ENCODE measurements at regions not wholly inside any gene's neighbourhood (a gene's known extent, or its start where the extent isn't known, plus 50 kb on each side); places are given as distances from the start of the nearest gene placed in this dataset.

DNA sequence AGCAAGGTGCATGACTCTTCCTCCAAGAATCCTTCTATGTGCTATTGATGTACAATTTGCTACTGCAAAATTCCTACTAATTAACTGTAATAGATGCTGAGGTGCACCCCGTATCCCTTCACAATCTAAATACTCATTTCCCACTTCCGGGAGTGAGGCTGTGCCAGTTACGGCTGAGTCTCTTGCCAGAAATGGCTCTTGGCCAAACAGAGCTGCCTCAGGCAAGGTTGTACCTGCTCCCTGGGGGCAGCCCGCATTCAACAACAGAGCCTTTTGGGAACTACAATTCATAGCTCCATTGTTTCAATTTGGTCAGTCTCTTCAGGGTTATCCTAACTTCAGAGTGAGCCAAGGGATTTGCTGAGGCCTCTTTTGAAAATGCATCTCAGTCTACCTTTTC lies 789.8 kb upstream of the MAP3K7 start:
- H2BK12ac ChIP-seq (ENCODE audit: low read depth, low read length) = no peak overlapping the region
- no peaks in the 10 kb centered on the region for H3K79me1 ChIP-seq (ENCODE audit: low read depth, low read length)
- H3K56ac ChIP-seq (replicated peaks; ENCODE audit: insufficient read length, low read depth, low read length) = no peak overlapping the region
- H2BK20ac ChIP-seq (ENCODE audit: low read length) = no peak overlapping the region
- H3K4me3 ChIP-seq (ENCODE audit: extremely low read depth in 1 of 4, insufficient read depth in 2 of 4, low read depth in 3 of 4, low read length in 4 of 4) = no peak overlapping the region
- WGBS, 2 experiments (ENCODE audit: extremely low coverage in 1 of 2, insufficient coverage in 1 of 2, insufficient read length in 1 of 2, insufficient replicate concordance in 2 of 2, low coverage in 1 of 2, low lambda C conversion rate in 2 of 2, missing lambda C conversion rate in 1 of 2) = 91% methylated on average over 4 of the region's 4 CpGs; no CpG with 5 or more reads in 1 of the 2 experiments
- H2AFZ ChIP-seq (ENCODE audit: low read length) = no peak overlapping the region
- no peak overlapping the region for H2BK120ac ChIP-seq (replicated peaks; ENCODE audit: low read depth, low read length)
- H2BK5ac ChIP-seq (ENCODE audit: low read depth, low read length) = no peak overlapping the region
- H3K4me1 ChIP-seq (replicated peaks in 1 of 4; ENCODE audit: control insufficient read depth in 3 of 4, insufficient read depth in 4 of 4, low read length in 3 of 4) = no peaks in the 10 kb centered on the region
- no peak overlapping the region for H3K23ac ChIP-seq (ENCODE audit: insufficient read length)
- H3K14ac ChIP-seq (ENCODE audit: insufficient read length) = no peak overlapping the region
- FAIRE-seq = no peak
- no peaks in the 10 kb centered on the region for H3K23me2 ChIP-seq (ENCODE audit: low read depth, low read length)
- no peaks in the 10 kb centered on the region for H3K36me3 ChIP-seq (ENCODE audit: control insufficient read depth in 2 of 4, insufficient read depth in 4 of 4, low read length in 3 of 4)
- H4K8ac ChIP-seq (ENCODE audit: extremely low read depth, insufficient read depth, low read length) = no peak overlapping the region
- no peak overlapping the region for H4K5ac ChIP-seq (ENCODE audit: insufficient read length, low read depth, low read length)
- H2BK15ac ChIP-seq (ENCODE audit: low read length) = no peak overlapping the region
- H3K27ac ChIP-seq (ENCODE audit: low read depth, low read length) = no peak overlapping the region
- ChIA-PET CTCF (ENCODE audit: partially characterized antibody) (no interaction called here), POLR2A (ENCODE audit: partially characterized antibody) (no interaction called here)
- no peak overlapping the region for H3K4me2 ChIP-seq (ENCODE audit: insufficient read depth in 1 of 2, low read depth in 2 of 2, low read length in 2 of 2)
- H2AK5ac ChIP-seq (ENCODE audit: low read depth, low read length) = no peak overlapping the region
- no peak overlapping the region for H3K18ac ChIP-seq (ENCODE audit: extremely low read depth, low read length)
- no peak overlapping the region for H3K9ac ChIP-seq (replicated peaks in 1 of 4; ENCODE audit: extremely low read depth in 1 of 4, low read depth in 3 of 4, low read length in 3 of 4)
- no peaks in the 10 kb centered on the region for H4K20me1 ChIP-seq (replicated peaks in 1 of 2; ENCODE audit: control insufficient read depth in 1 of 2, insufficient read depth in 2 of 2, low read length in 2 of 2)
- DNase-seq (ENCODE audit: low read depth in 1 of 2, low spot score in 2 of 2) = no peak
- H3K27me3 ChIP-seq (replicated peaks in 1 of 4; ENCODE audit: control insufficient read depth in 3 of 4, extremely low read depth in 1 of 4, insufficient read depth in 3 of 4, low read length in 3 of 4) = peaks cover 0 to 1% (median 0%) of the 10 kb centered on the region in 4 experiments; a peak in 1 of 7 replicates
- H3K4ac ChIP-seq (replicated peaks; ENCODE audit: insufficient read length, low read depth, low read length) = no peak overlapping the region
- H4K91ac ChIP-seq (replicated peaks; ENCODE audit: insufficient read length, low read length) = no peak overlapping the region
- H3K79me2 ChIP-seq (ENCODE audit: control insufficient read depth in 1 of 2, insufficient read depth in 2 of 2, low read length in 2 of 2) = no peaks in the 10 kb centered on the region
- H3K9me3 ChIP-seq (ENCODE audit: insufficient read depth in 2 of 2, low read depth in 1 of 2, low read length in 1 of 2) = no peaks in the 10 kb centered on the region
- TF ChIP-seq TBP (IDR thresholded peaks at IDR 0.05; ENCODE audit: low read depth, low read length) (no peak), TAF1 (IDR thresholded peaks at IDR 0.05; ENCODE audit: low read depth, low read length) (no peak), YY1 (IDR thresholded peaks at IDR 0.05; ENCODE audit: low read depth, low read length) (no peak), JUND (IDR thresholded peaks at IDR 0.05; ENCODE audit: low read length) (no peak), FOSL1 (IDR thresholded peaks at IDR 0.05; ENCODE audit: insufficient read depth, low read depth, low read length) (no peak), PHF8 (conservative IDR thresholded peaks at IDR 0.05; ENCODE audit: low read depth, low read length) (no peak), BACH1 (IDR thresholded peaks at IDR 0.05; ENCODE audit: low read length) (no peak), CBX8 (IDR thresholded peaks at IDR 0.05; ENCODE audit: borderline replicate concordance, low read depth, low read length) (no peak), CHD1 (IDR thresholded peaks at IDR 0.05; ENCODE audit: low read depth, low read length) (no peak), JUN (IDR thresholded peaks at IDR 0.05; ENCODE audit: low read depth, low read length) (no peak), ZNF274 (IDR thresholded peaks at IDR 0.05; ENCODE audit: borderline replicate concordance, extremely low read depth, low read length) (no peak), TEAD4 (IDR thresholded peaks at IDR 0.05; ENCODE audit: low read depth, low read length) (no peak), USF2 (IDR thresholded peaks at IDR 0.05; ENCODE audit: low read length) (no peak), SP1 (IDR thresholded peaks at IDR 0.05; ENCODE audit: low read depth, low read length) (no peak), EZH2 (IDR thresholded peaks at IDR 0.05; ENCODE audit: low read depth, low read length, severe bottlenecking) (no peak), SIRT6 (IDR thresholded peaks at IDR 0.05; ENCODE audit: low read length) (no peak)

All from H1 (cell line).